ENCODE measurements at regions not wholly inside any gene's neighbourhood (a gene's known extent, or its start where the extent isn't known, plus 50 kb on each side); places are given as distances from the start of the nearest gene placed in this dataset.

DNA sequence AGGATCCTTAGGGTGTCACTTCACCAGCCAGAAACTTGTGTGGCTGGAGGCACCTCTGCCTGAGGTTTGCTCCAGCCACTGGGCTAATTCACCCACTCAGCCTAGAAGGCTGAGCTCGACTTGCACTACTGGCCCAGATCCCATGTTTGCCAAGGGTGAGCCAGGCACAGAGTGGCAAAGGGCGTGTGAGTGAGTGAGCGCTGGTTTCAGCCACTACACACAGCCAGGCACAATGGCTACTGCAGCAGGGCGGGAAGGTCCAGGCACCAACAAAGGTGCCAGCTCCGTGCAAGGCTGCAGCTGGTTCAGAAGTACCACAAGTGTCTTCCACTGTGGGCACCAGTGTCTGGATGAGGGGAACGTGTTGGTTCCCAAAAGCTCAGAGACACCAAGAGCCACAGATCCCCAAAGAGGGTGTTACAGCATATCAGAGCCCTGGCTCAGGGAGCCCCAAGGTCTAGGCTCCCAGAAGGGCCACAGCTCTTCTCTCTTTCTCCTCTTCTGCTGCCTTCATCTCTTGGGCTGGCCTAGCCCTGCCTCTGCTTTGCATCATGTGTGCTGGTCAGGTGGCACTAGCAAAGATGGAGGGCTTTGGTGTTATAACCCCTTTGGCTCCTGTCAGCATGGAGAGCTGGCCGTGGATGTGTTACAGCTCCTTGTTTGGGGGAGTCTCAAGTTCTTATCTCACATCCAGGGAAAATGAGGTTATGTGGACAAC is 736.3 kb upstream of the KLHL1 start:
- TF ChIP-seq POLR2AphosphoS5 (IDR thresholded peaks at IDR 0.05; ENCODE audit: low read depth, low read length) (no peak), TAF1 (IDR thresholded peaks at IDR 0.05; ENCODE audit: low read depth, low read length) (no peak), POLR2A (IDR thresholded peaks at IDR 0.05; ENCODE audit: low read depth, low read length) (no peak), SPI1 (IDR thresholded peaks at IDR 0.05; ENCODE audit: low read depth, low read length) (no peak), POU2F2 (IDR thresholded peaks at IDR 0.05; ENCODE audit: low read depth, low read length) (no peak), PAX5 (IDR thresholded peaks at IDR 0.05; ENCODE audit: insufficient read depth, low read length, severe bottlenecking) (no peak)

Data from GM12891 (cell line).